HepG2 (cell line): ENCODE measurements at regions not wholly inside any gene's neighbourhood (a gene's known extent, or its start where the extent isn't known, plus 50 kb on each side); places are given as distances from the start of the nearest gene placed in this dataset.

Experiments used
- ATAC-seq: fragments of 200-7000 bp; cut with Tn5 transposase; 3 replicates; pipeline ENCODE4 v1.9.1; 2020; ENCODE audit warnings: mild to moderate bottlenecking, moderate library complexity
- BruUV-seq: library from RNA; stranded (reverse); fragments of 400-500 nt; replicated peaks from 2 replicates; lab custom pipeline; 2021; lab: Mats Ljungman, UMichigan
- CTCF ChIA-PET: fragments of 300-600 bp; formaldehyde crosslinking; extraction: SDS; loops from one replicate; lab custom pipeline; 2021; ENCODE audit warnings: low total read pairs, inconsistent platforms, low intra/inter-chr PET ratio; lab: Yijun Ruan, JAX
- POLR2A ChIA-PET: fragments of 350-600 bp; sonication (Branson Sonifier 250); formaldehyde crosslinking; loops from one replicate; lab custom pipeline; 2020; ENCODE audit warnings: antibody characterized with exemption, inconsistent platforms; lab: Yijun Ruan, JAX
- DNase-seq: peaks from one replicate; pipeline ENCODE4 v3.0.0-alpha.2; 2015; ENCODE audit warnings: low spot score
- FAIRE-seq: peaks from 3 replicates; lab custom pipeline; 2011; peaks lifted over from hg19 to GRCh38; lab: Jason Lieb, UNC
- H2AFZ ChIP-seq: one replicate; pipeline ENCODE4 v1.6.1; 2011; ENCODE audit warnings: low read length, inconsistent platforms
- H3K27ac ChIP-seq: fragments of 300-600 bp; 3 replicates; pipeline ENCODE4 v1.8.0; 2011; ENCODE audit warnings: mixed run types, mild to moderate bottlenecking, mixed read lengths, low read length, inconsistent platforms; ENCODE audit not compliant: insufficient read depth; ENCODE audit errors: extremely low read length
- H3K27me3 ChIP-seq, 2 experiments: fragments of 200-600 bp in 1 of 2; 2 replicates in 1 of 2; 3 replicates in 1 of 2; pipeline versions ENCODE4 v1.6.0 to v1.8.0; 2011; ENCODE audit warnings: low read length in 2 of 2, mild to moderate bottlenecking in 2 of 2, moderate library complexity in 2 of 2, inconsistent platforms in 1 of 2; ENCODE audit not compliant: insufficient read depth in 2 of 2, control insufficient read depth in 1 of 2
- H3K36me3 ChIP-seq, 2 experiments: fragments of 200-600 bp in 1 of 2; replicated peaks in 1 of 2; 2 replicates in 1 of 2; 3 replicates in 1 of 2; pipeline versions ENCODE4 v1.5.1 to v1.8.0; 2011; ENCODE audit warnings: low read length in 2 of 2, inconsistent platforms in 1 of 2; ENCODE audit not compliant: insufficient read depth in 2 of 2, control insufficient read depth in 1 of 2
- H3K4me1 ChIP-seq: 2 replicates; pipeline ENCODE4 v1.5.1; 2012; ENCODE audit warnings: low read length, inconsistent platforms; ENCODE audit not compliant: insufficient read depth
- H3K4me2 ChIP-seq: 2 replicates; pipeline ENCODE4 v1.6.0; 2011; ENCODE audit warnings: low read depth, low read length, inconsistent platforms
- H3K4me3 ChIP-seq, 3 experiments: fragments of 200-600 bp in 1 of 3; sonication (generic), shearing (Covaris generic) in 1 of 3; replicated peaks in 1 of 3; 2 replicates each; pipeline ENCODE4 v1.5.1; 2011 to 2016; ENCODE audit warnings: low read length in 3 of 3, inconsistent platforms in 2 of 3, low read depth in 2 of 3, mild to moderate bottlenecking in 2 of 3, control low read depth in 1 of 3, mixed read lengths in 1 of 3; ENCODE audit not compliant: insufficient read depth in 1 of 3
- H3K79me2 ChIP-seq: one replicate; pipeline ENCODE4 v1.6.1; 2011; ENCODE audit warnings: low read length, inconsistent platforms; ENCODE audit not compliant: insufficient read depth
- H3K9ac ChIP-seq: 2 replicates; pipeline ENCODE4 v1.6.0; 2011; ENCODE audit warnings: mild to moderate bottlenecking, low read depth, low read length, inconsistent platforms; ENCODE audit not compliant: insufficient read depth
- H3K9me3 ChIP-seq: 2 replicates; pipeline ENCODE4 v1.5.1; 2012; ENCODE audit warnings: mild to moderate bottlenecking, low read length
- H4K20me1 ChIP-seq: 2 replicates; pipeline ENCODE4 v1.6.0; 2011; ENCODE audit warnings: inconsistent platforms, mild to moderate bottlenecking, low read length, moderate library complexity; ENCODE audit not compliant: insufficient read depth
- ATF4 ChIP-seq, 2 experiments: fragments of 450-650 bp in 1 of 2; sonication (generic) in 1 of 2; formaldehyde crosslinking; IDR thresholded peaks; 2 replicates each; pipeline versions ENCODE4 v1.5.0 to v1.8.0; 2020 to 2022; ENCODE audit warnings: mild to moderate bottlenecking in 1 of 2, missing genetic modification reagents in 1 of 2
- CEBPB ChIP-seq: IDR thresholded peaks from 2 replicates; pipeline ENCODE4 v1.6.1; 2011; ENCODE audit warnings: low read depth, low read length, improper control_type of control experiment, borderline replicate concordance
- ELF4 ChIP-seq: sonication (generic); formaldehyde crosslinking; IDR thresholded peaks from 2 replicates; pipeline ENCODE4 v1.5.0; 2020; ENCODE audit warnings: missing genetic modification reagents, mild to moderate bottlenecking, moderate library complexity, borderline replicate concordance
- FOXK2 ChIP-seq: fragments of 450-650 bp; IDR thresholded peaks from 2 replicates; pipeline ENCODE4 v1.6.1; 2016
- GATAD1 ChIP-seq: IDR thresholded peaks from 2 replicates; pipeline ENCODE4 v1.6.1; 2016; ENCODE audit warnings: missing genetic modification reagents, missing compliant biosample characterization
- MZF1 ChIP-seq: sonication (generic); formaldehyde crosslinking; IDR thresholded peaks from 2 replicates; pipeline ENCODE4 v1.8.1; 2023; ENCODE audit warnings: mild to moderate bottlenecking, missing genetic modification reagents, borderline replicate concordance
- NR3C1 ChIP-seq: sonication (generic); formaldehyde crosslinking; IDR thresholded peaks from 2 replicates; pipeline ENCODE4 v1.4.0; 2020; ENCODE audit warnings: missing genetic modification reagents
- SOX5 ChIP-seq: IDR thresholded peaks from 2 replicates; pipeline ENCODE4 v1.6.1; 2016; ENCODE audit warnings: borderline replicate concordance
- SOX6 ChIP-seq, 2 experiments: fragments of 450-650 bp in 1 of 2; sonication (generic) in 1 of 2; formaldehyde crosslinking in 1 of 2; IDR thresholded peaks; 2 replicates each; pipeline versions ENCODE4 v1.4.0 to v1.6.1; 2017 to 2020; ENCODE audit warnings: antibody characterized with exemption in 1 of 2, mild to moderate bottlenecking in 1 of 2, missing genetic modification reagents in 1 of 2
- SP4 ChIP-seq: sonication (generic); formaldehyde crosslinking; IDR thresholded peaks from 2 replicates; pipeline ENCODE4 v1.8.1; 2023; ENCODE audit warnings: mild to moderate bottlenecking, missing genetic modification reagents
- TOPORS ChIP-seq: sonication (generic); formaldehyde crosslinking; IDR thresholded peaks from 2 replicates; pipeline ENCODE4 v1.8.0; 2023; ENCODE audit warnings: mild to moderate bottlenecking, missing genetic modification reagents
- YEATS2 ChIP-seq: sonication (generic); formaldehyde crosslinking; IDR thresholded peaks from 2 replicates; pipeline ENCODE4 v1.4.0; 2020; ENCODE audit warnings: missing genetic modification reagents, borderline replicate concordance
- ZNF121 ChIP-seq: sonication (generic); formaldehyde crosslinking; IDR thresholded peaks from 2 replicates; pipeline ENCODE4 v1.5.0; 2020; ENCODE audit warnings: mild to moderate bottlenecking, missing genetic modification reagents
- ZNF432 ChIP-seq: sonication (generic); formaldehyde crosslinking; IDR thresholded peaks from 2 replicates; pipeline ENCODE4 v1.5.0; 2020; ENCODE audit warnings: missing genetic modification reagents, mild to moderate bottlenecking, borderline replicate concordance
- WGBS: methylation state at CpG from one replicate; pipeline ENCODE4 v1.1.6; 2017; ENCODE audit warnings: low lambda C conversion rate; 5-methylcytosine and 5-hydroxymethylcytosine counted together
- in situ Hi-C: cut with HindIII; loops from 2 replicates; pipeline ENCODE4 v1.10.0; 2017; ENCODE audit warnings: low pct_unique_long_range_greater_than_20kb; ENCODE audit not compliant: extremely low pct_ligation_motif_present
- intact Hi-C: fragments of 100-400 bp; cut with micrococcal nuclease; formaldehyde crosslinking; loops from one replicate; pipeline ENCODE4 v1.10.0; 2022; ENCODE audit not compliant: unreplicated experiment

GRCh38 chr10:22478555-22479334 lies 133.4 kb downstream of the SPAG6 start (continued):
- TF ChIP-seq SOX6 (IDR thresholded peaks at IDR 0.05) (no peak), SOX6 (CRISPR knock-in tag; IDR thresholded peaks at IDR 0.05) (no peak)
- TF ChIP-seq, all 625 proteins: peak for 0

GRCh38 chr10:22479419-22479818 lies 134.1 kb downstream of the SPAG6 start:
- H2AFZ ChIP-seq, result no peak overlapping the region
- H3K36me3 ChIP-seq, result no peaks in the 10 kb centered on the region
- CTCF ChIA-PET, result no interaction called here
- POLR2A ChIA-PET, result no interaction called here
- no peaks in the 10 kb centered on the region for H4K20me1 ChIP-seq
- no peaks in the 10 kb centered on the region for H3K4me1 ChIP-seq
- H3K4me3 ChIP-seq, result no peak overlapping the region
- TF ChIP-seq GATAD1 (CRISPR knock-in tag) (no peak), NR3C1 (CRISPR knock-in tag) (no peak), ZNF121 (CRISPR knock-in tag) (no peak), TOPORS (CRISPR knock-in tag) (no peak), FOXK2 (no peak), ATF4 (CRISPR knock-in tag; IDR thresholded peaks at IDR 0.05) (peak in 1 of 2 experiments; percentile 75; a peak in 2 of 4 replicates), MZF1 (CRISPR knock-in tag) (no peak), CEBPB (peak; percentile 44; the same call in 1 of the 2 replicates), SP4 (no peak), SOX5 (no peak), ELF4 (no peak), ZNF432 (no peak), YEATS2 (no peak)
- no peak overlapping the region for H3K9ac ChIP-seq
- H3K4me2 ChIP-seq, result no peak overlapping the region
- DNase-seq, result no peak
- no peak for ATAC-seq
- no peak for FAIRE-seq
- no peak overlapping the region for H3K27ac ChIP-seq
- no TSS peak for BruUV-seq
- intact Hi-C loops, result no loop called here
- no peaks in the 10 kb centered on the region for H3K79me2 ChIP-seq
- peaks cover 0 to 4% of the 10 kb centered on the region in 2 experiments; a peak in 1 of 5 replicates for H3K27me3 ChIP-seq
- in situ Hi-C loops, result no loop called here
- WGBS, result 17% methylated on average over 4 of the region's 4 CpGs
- H3K9me3 ChIP-seq, result no peaks in the 10 kb centered on the region
